Activated T-cell treated with anti-CD3 and anti-CD28 coated beads for 4 hours (primary cell): ENCODE measurements at regions not wholly inside any gene's neighbourhood (a gene's known extent, or its start where the extent isn't known, plus 50 kb on each side); places are given as distances from the start of the nearest gene placed in this dataset.

Experiments used
- DNase-seq: peaks from one replicate; pipeline ENCODE4 v3.0.0-alpha.2; 2020

GRCh38 chr13:21967871-21968270, 297.0 kb downstream of the FGF9 start:
- no peak for DNase-seq

- DNase-seq = no peak
Measured at GRCh38 chr13:21970172-21970571, 299.3 kb downstream of the FGF9 start.

GRCh38 chr13:21970918-21971317, 300.0 kb downstream of the FGF9 start:
- no peak for DNase-seq

GRCh38 chr13:21971662-21972621, 301.1 kb downstream of the FGF9 start:
- no peak for DNase-seq

- DNase-seq = no peak
Measured at GRCh38 chr13:21973437-21974125, 302.7 kb downstream of the FGF9 start.

DNA sequence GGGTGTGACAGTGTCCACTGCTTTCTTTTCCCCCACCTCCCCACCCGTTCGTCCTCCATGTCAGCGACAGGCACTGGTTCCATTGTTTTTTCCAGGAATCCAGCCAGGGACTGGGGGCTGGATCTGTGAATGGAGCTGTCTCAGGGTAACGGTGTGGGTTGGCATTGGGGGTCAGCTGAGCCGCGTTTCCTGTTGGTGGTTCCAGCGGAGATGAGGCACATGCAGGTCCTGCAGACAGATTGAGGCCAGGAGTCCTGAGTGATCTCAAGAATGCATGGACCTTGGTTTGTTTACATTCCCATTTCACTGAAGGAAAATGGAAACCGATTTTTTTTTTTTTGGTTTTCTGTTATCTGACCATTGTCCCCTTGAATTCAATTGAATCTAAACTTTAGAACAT, 303.9 kb downstream of the FGF9 start:
- DNase-seq = no peak

DNA sequence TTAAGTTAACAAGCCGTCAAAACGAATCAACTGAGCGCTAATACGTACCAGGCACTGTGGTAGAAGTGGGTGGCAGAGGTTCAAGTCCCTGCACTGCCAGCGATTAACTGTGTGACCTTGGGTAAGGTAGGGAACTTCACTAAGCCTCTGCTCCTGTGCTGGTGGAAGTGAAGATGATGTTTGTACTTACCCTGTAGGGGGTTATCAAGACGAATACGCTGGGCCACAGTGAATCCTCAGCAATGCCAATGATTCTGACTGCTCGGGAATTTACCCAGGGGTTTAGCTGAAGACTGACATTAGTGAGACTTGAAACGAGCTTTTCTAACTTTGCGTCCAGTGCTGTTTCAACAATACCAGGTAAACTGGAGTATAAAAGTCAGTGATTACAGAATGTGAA, 305.3 kb downstream of the FGF9 start:
- DNase-seq = no peak

DNA sequence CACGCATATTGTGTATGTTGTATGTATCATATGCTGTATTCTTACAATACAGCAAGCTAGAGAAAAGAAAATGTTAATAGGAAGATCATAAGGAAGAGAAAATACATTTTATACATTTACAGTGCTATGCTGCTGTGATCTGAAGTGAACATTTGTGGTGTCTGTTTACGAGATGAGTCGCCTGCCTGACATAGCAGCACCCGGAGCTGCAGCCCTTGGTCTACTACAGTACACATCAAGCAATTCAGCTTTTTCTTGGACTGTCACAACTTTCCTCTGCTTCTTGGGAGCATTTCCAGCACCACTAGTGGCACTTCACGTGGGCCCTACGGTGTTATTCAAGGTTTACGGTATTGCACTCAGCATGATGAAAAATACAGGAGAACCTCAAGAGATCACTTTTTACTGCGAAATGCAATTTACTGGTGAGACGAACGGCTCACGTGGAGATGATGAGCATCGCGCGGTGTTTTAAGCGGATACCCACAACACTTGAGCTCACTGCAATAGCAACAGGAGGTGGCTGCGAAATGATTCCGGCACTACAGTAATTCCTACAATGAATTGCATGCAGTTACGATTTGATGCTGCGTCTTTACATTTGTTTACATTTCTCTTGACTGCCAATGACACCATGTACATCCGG, 308.4 kb downstream of the FGF9 start:
- no peak for DNase-seq

DNA sequence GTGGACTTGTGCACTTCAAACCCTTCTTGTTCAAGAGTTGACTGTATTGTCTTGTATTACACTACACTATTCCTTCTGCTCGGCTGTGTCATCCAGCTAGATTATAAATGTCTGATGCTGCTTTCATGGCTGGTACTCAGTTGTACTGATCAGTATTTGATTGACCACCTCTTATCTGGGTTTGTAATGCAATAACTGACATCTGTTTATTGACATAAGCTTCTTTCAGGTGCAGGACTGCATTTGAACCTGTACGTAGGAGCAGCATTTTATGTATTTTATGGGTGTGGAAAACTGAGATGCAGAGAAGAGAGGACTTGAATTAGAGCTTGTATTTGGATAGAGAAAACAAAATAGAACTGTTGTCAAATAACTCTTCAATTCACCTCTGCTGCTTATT, 309.2 kb downstream of the FGF9 start:
- no peak for DNase-seq

DNA sequence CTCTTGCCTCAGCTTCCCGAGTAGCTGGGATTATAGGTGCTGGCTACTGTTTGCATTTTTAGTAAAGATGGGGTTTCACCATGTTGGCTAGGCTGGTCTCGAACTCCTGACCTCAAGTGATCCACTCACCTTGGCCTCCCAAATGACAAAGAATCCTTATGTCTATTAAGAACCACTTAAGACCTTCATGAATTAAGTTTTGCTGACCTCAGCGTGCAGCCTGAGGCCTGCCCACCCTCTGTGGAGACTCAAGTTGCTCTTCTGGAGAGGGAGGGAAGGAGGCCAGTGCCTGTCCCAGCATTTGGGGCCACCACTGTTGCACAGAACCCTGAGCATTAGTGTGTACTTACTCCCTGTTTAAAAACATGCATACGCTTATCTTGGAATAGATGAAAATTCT, 313.3 kb downstream of the FGF9 start:
- no peak for DNase-seq

DNA sequence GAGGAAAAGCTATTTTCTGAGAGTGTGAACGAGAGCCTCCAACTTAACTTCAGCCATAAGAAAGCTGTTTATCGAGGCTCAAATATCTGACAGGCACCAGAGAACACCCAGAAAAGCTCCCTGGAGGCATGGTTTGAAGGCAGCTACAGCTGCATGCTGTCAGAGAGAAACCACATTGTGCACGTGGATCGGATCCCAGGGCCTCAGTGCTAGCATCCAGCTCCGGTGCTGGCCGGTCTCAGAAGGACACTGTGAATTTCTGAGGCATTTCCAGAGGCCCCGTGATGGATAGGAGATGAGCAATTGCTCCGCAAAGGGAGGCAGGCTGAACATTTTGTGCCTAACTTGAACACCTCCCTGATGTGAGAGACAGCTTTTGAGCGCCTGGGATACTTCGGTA, 315.7 kb downstream of the FGF9 start:
- no peak for DNase-seq

- DNase-seq = no peak
Measured at GRCh38 chr13:21987793-21988192, 316.9 kb downstream of the FGF9 start.

GRCh38 chr13:21988624-21989023, 317.8 kb downstream of the FGF9 start:
- no peak for DNase-seq

- DNase-seq = no peak
Measured at GRCh38 chr13:21996049-21996448, 325.2 kb downstream of the FGF9 start.

GRCh38 chr13:21997726-21998125, 326.9 kb downstream of the FGF9 start:
- no peak for DNase-seq

GRCh38 chr13:21998279-21998990, 327.6 kb downstream of the FGF9 start:
- no peak for DNase-seq

DNA sequence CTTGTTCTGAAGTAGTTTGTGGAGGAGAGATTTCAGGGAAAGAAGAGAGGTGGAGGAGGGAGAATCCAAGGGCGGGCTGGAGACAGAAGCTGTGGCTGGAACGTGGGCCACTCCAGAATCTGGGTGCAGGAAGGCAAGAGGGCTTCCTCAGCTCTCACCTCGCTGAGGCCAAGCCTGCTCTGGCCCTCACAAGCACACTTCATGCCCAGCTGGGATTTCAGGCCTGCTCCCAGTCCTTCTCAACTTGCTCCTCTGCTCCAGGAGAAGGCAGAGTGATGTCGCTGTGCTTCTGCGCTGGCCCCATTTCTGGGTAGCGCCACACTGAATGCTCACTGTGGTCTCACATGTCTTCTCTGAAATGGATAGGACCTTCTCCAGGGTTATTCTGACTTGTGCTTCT, 328.8 kb downstream of the FGF9 start:
- DNase-seq = no peak

DNA sequence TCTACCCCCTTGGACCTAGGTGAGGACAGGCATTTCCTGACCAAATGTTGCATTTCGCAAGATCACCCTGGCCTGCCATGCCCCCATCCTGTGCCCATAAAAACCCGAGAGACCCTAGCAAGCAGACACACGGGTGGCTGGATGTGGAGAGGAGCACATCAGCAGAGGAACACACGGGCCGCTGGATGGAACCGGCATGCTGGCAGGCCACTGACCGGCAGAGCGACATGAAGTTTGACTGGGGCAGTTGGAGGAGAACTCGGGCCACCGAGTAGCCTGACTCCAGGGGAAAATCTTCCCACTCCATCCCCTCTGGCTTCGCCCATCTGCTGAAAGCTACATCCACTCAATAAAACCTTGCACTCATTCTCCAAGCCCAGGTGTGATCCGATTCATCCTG, 329.3 kb downstream of the FGF9 start:
- no peak for DNase-seq

DNA sequence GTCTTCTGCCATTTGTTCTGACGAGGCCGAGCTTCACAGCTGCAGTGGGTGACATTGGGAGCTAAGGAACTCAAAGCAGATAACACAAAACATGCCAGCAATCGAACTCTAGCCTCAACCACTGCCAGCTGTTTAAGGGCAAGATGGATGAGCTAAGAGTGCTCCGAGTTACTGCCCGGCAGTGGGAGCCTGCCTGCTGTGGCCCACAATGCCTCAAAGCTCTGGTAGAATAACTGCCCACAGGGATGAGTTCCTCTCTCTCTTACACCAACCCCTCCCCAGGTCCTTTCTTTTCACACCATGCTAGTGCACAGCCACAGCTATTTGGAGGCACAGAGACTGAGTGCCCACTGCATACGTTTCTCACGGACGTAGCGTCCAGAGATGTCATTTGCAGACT, 330.5 kb downstream of the FGF9 start:
- no peak for DNase-seq

- no peak for DNase-seq
Measured at GRCh38 chr13:22002893-22003292, 332.0 kb downstream of the FGF9 start.

- DNase-seq = no peak
Measured at GRCh38 chr13:22009500-22009899, 338.6 kb downstream of the FGF9 start.

- DNase-seq = no peak
Measured at GRCh38 chr13:22009937-22010336, 339.1 kb downstream of the FGF9 start.

- no peak for DNase-seq
Measured at GRCh38 chr13:22012686-22013085, 341.8 kb downstream of the FGF9 start.
